Thyroid gland (tissue), 4 donors: ENCODE measurements at regions not wholly inside any gene's neighbourhood (a gene's known extent, or its start where the extent isn't known, plus 50 kb on each side); places are given as distances from the start of the nearest gene placed in this dataset.

Experiments used
- DNase-seq, 2 donors: peaks; one replicate each; pipeline ENCODE4 v3.0.0-alpha.2; 2019
- H3K27ac ChIP-seq, 3 donors: fragments of 200-600 bp; sonication (generic); 1 replicate in 2 of 3; 2 replicates in 1 of 3; pipeline ENCODE4 v1.5.1; 2016 to 2019; ENCODE audit warnings: mild to moderate bottlenecking in 1 of 3, moderate library complexity in 1 of 3
- H3K27me3 ChIP-seq: fragments of 200-600 bp; sonication (generic); one replicate; pipeline ENCODE4 v1.5.1; 2019
- H3K36me3 ChIP-seq, 2 donors: fragments of 200-600 bp; sonication (generic); one replicate each; pipeline ENCODE4 v1.5.1; 2016 to 2019
- H3K4me1 ChIP-seq, 2 donors: fragments of 200-600 bp; sonication (generic); one replicate each; pipeline ENCODE4 v1.5.1; 2017 to 2019
- H3K4me3 ChIP-seq, 3 donors: fragments of 200-600 bp; sonication (generic); replicated peaks in 1 of 3; 1 replicate in 2 of 3; 2 replicates in 1 of 3; pipeline ENCODE4 v1.5.1; 2016; ENCODE audit warnings: mild to moderate bottlenecking in 1 of 3
- H3K9me3 ChIP-seq: fragments of 200-600 bp; sonication (generic); one replicate; pipeline ENCODE4 v1.5.1; 2017
- POLR2A ChIP-seq, 2 donors: fragments of 450-650 bp; IDR thresholded peaks; one replicate each; pipeline ENCODE4 v1.6.1; 2017; ENCODE audit warnings: antibody characterized with exemption in 2 of 2, mild to moderate bottlenecking in 2 of 2, moderate library complexity in 1 of 2
- WGBS, 2 donors: methylation state at CpG; one replicate each; pipeline ENCODE4 v1.1.5; 2017; 5-methylcytosine and 5-hydroxymethylcytosine counted together
- intact Hi-C: fragments of 100-400 bp; cut with DNase I; formaldehyde crosslinking; loops from one replicate; pipeline ENCODE4 v1.15.1; 2023
- TF ChIP-seq, protein P1 (sequence below), 6 experiments: fragments of 200-600 bp in 3 of 6; fragments of 450-650 bp in 3 of 6; sonication (generic) in 3 of 6; IDR thresholded peaks; one replicate each; pipeline ENCODE4 v1.5.1; 2016 to 2019; ENCODE audit warnings: antibody characterized with exemption in 6 of 6, mild to moderate bottlenecking in 2 of 6, inconsistent platforms in 1 of 6, moderate library complexity in 1 of 6

DNA sequence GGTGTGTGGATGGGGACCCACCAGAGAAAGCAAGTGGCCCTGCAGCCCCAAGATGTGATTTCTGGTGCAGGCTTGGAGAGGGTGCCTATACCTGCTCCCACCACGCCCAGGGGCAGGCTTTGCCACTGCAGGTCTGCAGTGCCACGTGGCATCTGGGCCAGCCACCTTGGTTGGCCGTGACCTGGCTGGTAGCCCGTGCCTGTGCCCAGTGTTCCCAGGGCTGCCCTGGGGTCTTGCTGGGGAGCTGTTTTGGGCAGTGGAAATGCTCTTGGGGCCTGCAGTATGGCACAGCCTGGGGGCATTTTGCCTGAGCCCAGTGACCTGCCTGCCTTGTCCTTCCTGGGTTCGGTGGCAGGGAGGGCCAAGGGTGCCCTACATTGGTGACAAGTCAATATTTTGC is 203.4 kb downstream of the UBE3A start:
- Histone ChIP-seq H3K9me3 (no peaks in the 10 kb centered on the region), H3K27ac (no peak overlapping the region), H3K4me1 (no peaks in the 10 kb centered on the region), H3K36me3 (no peaks in the 10 kb centered on the region), H3K27me3 (no peaks in the 10 kb centered on the region), H3K4me3 (no peak overlapping the region)
- TF ChIP-seq POLR2A (IDR thresholded peaks at IDR 0.05), result no peak
- TF ChIP-seq, protein P1, sequence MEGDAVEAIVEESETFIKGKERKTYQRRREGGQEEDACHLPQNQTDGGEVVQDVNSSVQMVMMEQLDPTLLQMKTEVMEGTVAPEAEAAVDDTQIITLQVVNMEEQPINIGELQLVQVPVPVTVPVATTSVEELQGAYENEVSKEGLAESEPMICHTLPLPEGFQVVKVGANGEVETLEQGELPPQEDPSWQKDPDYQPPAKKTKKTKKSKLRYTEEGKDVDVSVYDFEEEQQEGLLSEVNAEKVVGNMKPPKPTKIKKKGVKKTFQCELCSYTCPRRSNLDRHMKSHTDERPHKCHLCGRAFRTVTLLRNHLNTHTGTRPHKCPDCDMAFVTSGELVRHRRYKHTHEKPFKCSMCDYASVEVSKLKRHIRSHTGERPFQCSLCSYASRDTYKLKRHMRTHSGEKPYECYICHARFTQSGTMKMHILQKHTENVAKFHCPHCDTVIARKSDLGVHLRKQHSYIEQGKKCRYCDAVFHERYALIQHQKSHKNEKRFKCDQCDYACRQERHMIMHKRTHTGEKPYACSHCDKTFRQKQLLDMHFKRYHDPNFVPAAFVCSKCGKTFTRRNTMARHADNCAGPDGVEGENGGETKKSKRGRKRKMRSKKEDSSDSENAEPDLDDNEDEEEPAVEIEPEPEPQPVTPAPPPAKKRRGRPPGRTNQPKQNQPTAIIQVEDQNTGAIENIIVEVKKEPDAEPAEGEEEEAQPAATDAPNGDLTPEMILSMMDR (IDR thresholded peaks at IDR 0.05), result no peak
- intact Hi-C loops, result no loop called here
- WGBS, 2 donors, result 74% methylated on average over 5 of the region's 5 CpGs; no CpG with 5 or more reads in 1 of the 2 donors
- DNase-seq, result no peak

DNA sequence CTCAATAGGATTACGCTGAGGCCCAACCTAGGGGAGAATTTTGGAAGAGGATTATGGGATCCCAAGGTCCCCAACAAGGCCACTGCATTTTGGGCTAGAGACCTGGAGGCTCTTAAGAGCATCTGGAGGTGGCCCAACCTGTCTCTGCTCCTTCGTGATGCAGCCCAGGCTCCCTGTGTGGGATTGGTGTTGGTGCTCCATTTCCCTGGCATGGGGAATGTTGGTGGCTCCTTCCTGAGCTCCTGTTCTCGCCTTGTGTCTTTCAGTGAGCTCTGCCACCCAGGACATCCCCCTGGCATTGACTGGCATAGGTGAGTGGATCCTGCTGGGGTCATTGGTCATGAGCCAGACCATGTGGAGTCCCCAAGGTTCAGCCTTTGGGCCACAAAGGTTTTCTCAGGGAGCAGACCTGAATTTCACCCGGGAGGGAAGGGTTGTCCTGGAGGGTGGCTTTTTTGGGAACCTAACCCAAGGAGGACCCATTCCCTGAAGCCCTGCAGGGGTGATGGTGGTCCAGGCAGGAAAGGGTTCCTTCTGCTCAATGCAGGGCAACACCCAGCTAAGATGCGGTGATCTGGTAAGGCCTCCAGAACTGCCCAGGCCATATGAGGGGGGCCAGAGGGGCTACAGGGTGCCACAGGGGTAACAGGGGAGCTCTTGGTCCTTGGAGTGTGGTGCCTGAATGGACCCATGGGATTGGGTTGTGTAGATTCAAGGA is 202.5 kb downstream of the UBE3A start:
- H3K27ac ChIP-seq, result no peak overlapping the region
- no peak overlapping the region for H3K4me3 ChIP-seq
- no peaks in the 10 kb centered on the region for H3K27me3 ChIP-seq
- DNase-seq, result no peak
- intact Hi-C loops, result no loop called here
- no peaks in the 10 kb centered on the region for H3K4me1 ChIP-seq
- no peaks in the 10 kb centered on the region for H3K9me3 ChIP-seq
- 76 to 91% methylated on average over 5 of the region's 5 CpGs for WGBS, 2 donors
- H3K36me3 ChIP-seq, result no peaks in the 10 kb centered on the region
- no peak for TF ChIP-seq POLR2A (IDR thresholded peaks at IDR 0.05)
- TF ChIP-seq, protein P1 (IDR thresholded peaks at IDR 0.05), result no peak

GRCh38 chr15:25236861-25237155 is 202.0 kb downstream of the UBE3A start:
- Histone ChIP-seq H3K36me3 (no peaks in the 10 kb centered on the region), H3K4me3 (no peak overlapping the region), H3K27me3 (no peaks in the 10 kb centered on the region), H3K4me1 (no peaks in the 10 kb centered on the region), H3K9me3 (no peaks in the 10 kb centered on the region), H3K27ac (no peak overlapping the region)
- intact Hi-C loops, result no loop called here
- WGBS, 2 donors, result 67% methylated on average over 1 of the region's 3 CpGs; no CpG with 5 or more reads in 1 of the 2 donors
- DNase-seq, result no peak
- TF ChIP-seq, protein P1 (IDR thresholded peaks at IDR 0.05), result no peak
- no peak for TF ChIP-seq POLR2A (IDR thresholded peaks at IDR 0.05)

DNA sequence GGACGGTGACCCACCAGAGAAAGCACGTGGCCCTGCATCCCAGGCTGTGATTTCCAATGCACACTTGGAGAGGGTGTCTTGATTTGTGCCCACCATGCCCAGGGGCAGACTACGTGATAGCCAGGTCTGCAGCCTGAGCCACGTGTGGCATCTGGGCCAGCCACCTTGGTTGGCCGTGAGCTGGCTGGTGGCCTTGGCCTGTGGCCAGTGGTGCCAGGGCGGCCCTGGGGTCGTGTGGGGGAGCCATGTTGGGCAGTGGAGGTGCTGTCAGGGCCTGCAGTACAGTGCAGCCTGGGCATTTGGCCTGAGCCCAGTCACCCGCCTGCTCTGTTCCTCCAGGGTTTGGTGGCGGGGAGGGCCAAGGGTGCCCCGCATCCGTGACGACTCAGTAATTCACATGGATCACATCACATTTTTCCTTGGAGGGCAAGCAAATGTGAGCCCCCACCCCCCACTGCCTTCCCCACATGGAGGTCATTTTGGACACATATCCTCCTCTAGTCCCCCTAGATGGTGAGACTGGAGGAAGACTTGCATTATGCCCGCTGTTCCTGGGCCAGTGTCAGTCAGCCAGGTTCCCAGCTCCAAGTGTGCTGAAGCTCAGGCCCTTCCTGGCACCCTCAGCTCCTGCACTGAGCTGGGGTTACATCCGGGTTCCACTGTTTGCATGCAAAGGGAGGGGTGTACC is 201.4 kb downstream of the UBE3A start:
- TF ChIP-seq POLR2A (IDR thresholded peaks at IDR 0.05), result no peak
- TF ChIP-seq, protein P1 (IDR thresholded peaks at IDR 0.05), result no peak
- H3K9me3 ChIP-seq, result no peaks in the 10 kb centered on the region
- intact Hi-C loops, result no loop called here

DNA sequence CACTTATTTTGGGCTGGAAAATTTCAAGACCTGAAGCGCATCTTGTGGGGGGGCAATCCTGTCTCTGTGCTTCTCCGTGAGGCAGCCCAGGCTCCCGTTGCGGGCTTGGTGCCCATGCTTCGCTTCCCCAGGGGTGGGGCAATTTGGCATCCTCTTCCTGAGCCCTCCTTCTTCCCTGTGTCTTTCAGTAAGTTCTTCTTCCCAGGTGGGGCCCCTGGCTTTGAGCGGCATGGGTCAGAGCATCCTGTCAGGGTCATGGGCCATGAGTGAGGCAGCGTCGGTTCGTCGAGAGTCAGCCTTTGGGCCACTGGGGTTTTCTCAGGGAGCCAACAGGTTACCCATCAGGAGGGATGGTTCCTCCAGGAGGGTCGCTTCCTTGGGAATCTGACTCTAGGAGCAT is 200.7 kb downstream of the UBE3A start:
- TF ChIP-seq, protein P1 (IDR thresholded peaks at IDR 0.05), result no peak
- TF ChIP-seq POLR2A (IDR thresholded peaks at IDR 0.05), result no peak
- H3K9me3 ChIP-seq, result no peaks in the 10 kb centered on the region
- 89 to 95% methylated on average over 10 to 11 of the region's 11 CpGs for whole genome bisulfite sequencing, 2 donors

More for the DNA sequence above, 201.4 kb downstream of the UBE3A start:
- H3K27me3 ChIP-seq, result no peaks in the 10 kb centered on the region
- no peaks in the 10 kb centered on the region for H3K36me3 ChIP-seq
- 79 to 81% methylated on average over 14 of the region's 14 CpGs for WGBS, 2 donors
- H3K27ac ChIP-seq, result no peak overlapping the region
- DNase-seq, result no peak
- no peaks in the 10 kb centered on the region for H3K4me1 ChIP-seq
- H3K4me3 ChIP-seq, result no peak overlapping the region

More for the DNA sequence above, 200.7 kb downstream of the UBE3A start:
- Histone ChIP-seq H3K4me1 (no peaks in the 10 kb centered on the region), H3K27ac (no peak overlapping the region), H3K27me3 (no peaks in the 10 kb centered on the region), H3K4me3 (no peak overlapping the region), H3K36me3 (no peaks in the 10 kb centered on the region)
- intact Hi-C loops, result no loop called here
- no peak for DNase-seq
